ENCODE measurements at regions not wholly inside any gene's neighbourhood (a gene's known extent, or its start where the extent isn't known, plus 50 kb on each side); places are given as distances from the start of the nearest gene placed in this dataset.
"Not testable (repeated sequence)": the region's sequence is repeated elsewhere in the genome, so short reads cannot be mapped to it uniquely, and the experiment has no call there.

DNA sequence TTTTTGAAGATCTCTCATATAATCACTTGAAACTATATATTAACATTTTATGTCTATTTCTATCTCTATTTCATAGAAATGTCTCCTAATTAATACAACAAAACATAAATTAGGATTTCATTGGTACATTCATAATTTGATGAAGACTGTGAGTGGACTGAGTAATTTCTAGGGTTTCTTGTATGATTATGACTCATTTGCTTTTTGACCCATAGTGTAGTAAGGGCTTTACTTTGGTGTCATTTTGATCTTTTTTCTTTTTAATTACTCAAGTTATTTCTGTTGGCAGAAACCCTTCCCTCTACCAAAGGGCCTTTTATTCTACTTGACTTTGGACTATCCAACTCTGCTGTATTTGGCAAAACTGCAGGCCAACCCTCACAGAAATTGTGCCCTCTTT is 207.9 kb upstream of the MAGEB16 start:
- DNase-seq = no peak
- no peak overlapping the region for H3K27ac ChIP-seq
- intact Hi-C loops (cut with DNase I) = no loop called here
- no peaks in the 10 kb centered on the region for H3K4me1 ChIP-seq (ENCODE audit: insufficient read depth)
- H3K9me3 ChIP-seq = no peaks in the 10 kb centered on the region
- no peak for TF ChIP-seq POLR2A (IDR thresholded peaks at IDR 0.05)
- TF ChIP-seq, protein P1, sequence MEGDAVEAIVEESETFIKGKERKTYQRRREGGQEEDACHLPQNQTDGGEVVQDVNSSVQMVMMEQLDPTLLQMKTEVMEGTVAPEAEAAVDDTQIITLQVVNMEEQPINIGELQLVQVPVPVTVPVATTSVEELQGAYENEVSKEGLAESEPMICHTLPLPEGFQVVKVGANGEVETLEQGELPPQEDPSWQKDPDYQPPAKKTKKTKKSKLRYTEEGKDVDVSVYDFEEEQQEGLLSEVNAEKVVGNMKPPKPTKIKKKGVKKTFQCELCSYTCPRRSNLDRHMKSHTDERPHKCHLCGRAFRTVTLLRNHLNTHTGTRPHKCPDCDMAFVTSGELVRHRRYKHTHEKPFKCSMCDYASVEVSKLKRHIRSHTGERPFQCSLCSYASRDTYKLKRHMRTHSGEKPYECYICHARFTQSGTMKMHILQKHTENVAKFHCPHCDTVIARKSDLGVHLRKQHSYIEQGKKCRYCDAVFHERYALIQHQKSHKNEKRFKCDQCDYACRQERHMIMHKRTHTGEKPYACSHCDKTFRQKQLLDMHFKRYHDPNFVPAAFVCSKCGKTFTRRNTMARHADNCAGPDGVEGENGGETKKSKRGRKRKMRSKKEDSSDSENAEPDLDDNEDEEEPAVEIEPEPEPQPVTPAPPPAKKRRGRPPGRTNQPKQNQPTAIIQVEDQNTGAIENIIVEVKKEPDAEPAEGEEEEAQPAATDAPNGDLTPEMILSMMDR (IDR thresholded peaks at IDR 0.05) = no peak
- no peak for TF ChIP-seq EP300 (IDR thresholded peaks at IDR 0.05)
- no peaks in the 10 kb centered on the region for H3K36me3 ChIP-seq
- no peak overlapping the region for H3K4me3 ChIP-seq
- H3K27me3 ChIP-seq = no peaks in the 10 kb centered on the region

DNA sequence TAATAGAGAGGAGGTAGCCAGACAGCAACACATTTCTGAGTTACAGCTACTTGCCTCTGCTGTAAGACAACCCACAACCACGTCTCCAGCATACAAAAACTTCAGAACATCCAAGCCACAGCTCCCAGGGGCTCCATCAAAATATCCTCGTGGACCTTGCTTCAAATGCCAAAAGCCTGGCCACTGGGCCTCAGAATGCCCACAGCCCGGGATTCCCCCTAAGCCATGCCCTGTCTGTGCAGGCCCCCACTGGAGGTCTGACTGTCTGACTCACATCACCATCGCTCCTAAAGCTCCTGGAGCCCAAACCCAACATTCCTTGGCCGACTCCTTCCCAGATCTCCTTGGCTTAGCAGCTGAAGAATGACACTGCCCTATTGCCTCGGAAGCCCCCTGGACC is 186.6 kb upstream of the MAGEB16 start:
- intact Hi-C loops (cut with DNase I); DNase-seq; H3K4me3 ChIP-seq; H3K36me3 ChIP-seq; H3K27ac ChIP-seq; H3K4me1 ChIP-seq (ENCODE audit: insufficient read depth); H3K27me3 ChIP-seq; H3K9me3 ChIP-seq: not testable (repeated sequence)
- WGBS, 3 donors = 62 to 66% (median 66%) methylated on average over 6 of the region's 6 CpGs

DNA sequence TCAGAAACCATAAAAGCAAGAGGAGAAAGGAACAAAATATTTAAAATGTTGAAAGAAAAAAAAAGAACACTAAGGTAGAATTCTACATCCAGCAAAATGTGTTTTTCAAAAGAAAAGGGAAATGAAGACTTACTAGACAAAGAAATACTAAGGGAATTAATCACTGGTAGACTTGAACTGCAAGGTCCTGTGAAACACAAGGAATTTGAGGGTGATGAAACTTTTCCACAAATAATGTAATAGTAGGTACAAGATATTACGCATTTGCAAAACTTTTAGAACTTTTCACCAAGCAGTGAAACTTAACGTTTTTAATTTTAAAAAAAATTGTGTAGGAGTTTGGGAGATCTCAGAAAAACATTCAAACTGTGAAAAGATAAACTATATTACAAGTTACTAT is 180.3 kb upstream of the MAGEB16 start:
- H3K9me3 ChIP-seq = no peaks in the 10 kb centered on the region
- H3K36me3 ChIP-seq = no peaks in the 10 kb centered on the region
- TF ChIP-seq, protein P1 (IDR thresholded peaks at IDR 0.05) = no peak
- no peak for TF ChIP-seq POLR2A (IDR thresholded peaks at IDR 0.05)
- TF ChIP-seq EP300 (IDR thresholded peaks at IDR 0.05) = no peak
- no peak for DNase-seq
- intact Hi-C loops (cut with DNase I) = no loop called here
- no peak overlapping the region for H3K27ac ChIP-seq
- no peak overlapping the region for H3K4me3 ChIP-seq
- no peaks in the 10 kb centered on the region for H3K27me3 ChIP-seq
- no peaks in the 10 kb centered on the region for H3K4me1 ChIP-seq (ENCODE audit: insufficient read depth)
- WGBS, 3 donors = 44 to 57% (median 55%) methylated on average over 2 of the region's 2 CpGs

DNA sequence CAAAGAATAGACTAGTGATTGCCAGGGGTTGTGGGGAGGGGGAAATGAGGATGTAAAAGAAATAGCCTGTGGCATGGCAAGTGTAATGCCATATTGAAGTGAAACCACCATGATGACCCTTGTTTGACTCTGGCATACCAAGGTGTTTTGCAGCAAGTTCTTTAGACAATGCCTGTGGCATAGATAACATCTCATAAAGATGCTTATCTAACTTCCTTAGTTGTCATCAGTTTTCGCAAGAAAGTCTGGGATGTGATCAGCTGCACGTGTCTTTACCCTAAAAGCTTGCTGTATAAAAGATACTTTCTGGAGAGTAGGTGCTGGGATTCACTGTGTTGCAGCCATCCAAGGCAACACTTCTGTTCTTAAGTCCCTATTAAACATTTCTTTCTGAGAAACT is 176.1 kb upstream of the MAGEB16 start:
- no peak overlapping the region for H3K27ac ChIP-seq
- TF ChIP-seq EP300 (IDR thresholded peaks at IDR 0.05) = no peak
- TF ChIP-seq, protein P1 (IDR thresholded peaks at IDR 0.05) = no peak
- TF ChIP-seq POLR2A (IDR thresholded peaks at IDR 0.05) = no peak

DNA sequence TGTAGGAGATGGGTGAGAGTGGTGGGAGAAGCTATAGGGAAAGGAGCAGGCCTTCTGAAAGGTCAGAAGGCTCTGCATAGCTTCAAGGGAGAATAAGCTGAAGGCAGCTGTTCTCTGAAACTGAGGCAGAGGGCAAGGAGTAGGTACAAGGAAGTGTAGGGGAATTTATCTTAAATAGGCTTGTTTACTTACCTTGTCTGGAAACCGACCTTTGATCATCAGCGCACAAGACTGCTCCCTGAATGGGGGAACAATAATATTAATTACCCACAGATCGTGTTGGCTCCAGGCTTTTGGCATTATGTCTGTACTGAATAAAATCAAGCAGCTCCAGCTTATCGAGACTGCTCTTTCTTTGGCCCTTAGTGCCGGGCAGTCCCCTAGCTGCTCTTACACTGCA is 175.5 kb upstream of the MAGEB16 start:
- no peak for DNase-seq
- H3K4me3 ChIP-seq = no peak overlapping the region
- H3K4me1 ChIP-seq (ENCODE audit: insufficient read depth) = no peaks in the 10 kb centered on the region
- WGBS, 3 donors = 82 to 89% (median 85%) methylated on average over 5 of the region's 5 CpGs
- no peaks in the 10 kb centered on the region for H3K36me3 ChIP-seq
- intact Hi-C loops (cut with DNase I) = no loop called here
- H3K9me3 ChIP-seq = no peaks in the 10 kb centered on the region
- H3K27me3 ChIP-seq = no peaks in the 10 kb centered on the region
- TF ChIP-seq EP300 (IDR thresholded peaks at IDR 0.05) (no peak), POLR2A (IDR thresholded peaks at IDR 0.05) (no peak)
- TF ChIP-seq, protein P1 (IDR thresholded peaks at IDR 0.05) = no peak
- H3K27ac ChIP-seq = no peak overlapping the region

More for the DNA sequence above, 176.1 kb upstream of the MAGEB16 start:
- Histone ChIP-seq H3K4me1 (ENCODE audit: insufficient read depth) (no peaks in the 10 kb centered on the region), H3K4me3 (no peak overlapping the region), H3K27me3 (no peaks in the 10 kb centered on the region), H3K36me3 (no peaks in the 10 kb centered on the region), H3K9me3 (no peaks in the 10 kb centered on the region)
- 61 to 68% (median 63%) methylated on average over 2 of the region's 2 CpGs for WGBS, 3 donors
- no peak for DNase-seq
- intact Hi-C loops (cut with DNase I) = no loop called here
